Fibroblast of lung (primary cell): ENCODE measurements at regions not wholly inside any gene's neighbourhood (a gene's known extent, or its start where the extent isn't known, plus 50 kb on each side); places are given as distances from the start of the nearest gene placed in this dataset.

Source experiments
- DNase-seq, 2 donors: peaks; one replicate each; pipeline versions ENCODE4 v3.0.0 to v3.0.0-alpha.2; 2010; ENCODE audit warnings: low read depth in 2 of 2
- H2AFZ ChIP-seq: 2 replicates; pipeline ENCODE4 v1.5.1; 2012; ENCODE audit warnings: low read length, control low read depth, inconsistent platforms
- H3K27ac ChIP-seq: 2 replicates; pipeline ENCODE4 v1.5.1; 2011; ENCODE audit warnings: low read length, control low read depth; ENCODE audit not compliant: insufficient read depth
- H3K27me3 ChIP-seq: 2 replicates; pipeline ENCODE4 v1.5.1; 2011; ENCODE audit warnings: mild to moderate bottlenecking, low read length; ENCODE audit not compliant: control insufficient read depth, insufficient read depth
- H3K36me3 ChIP-seq: 2 replicates; pipeline ENCODE4 v1.5.1; 2011; ENCODE audit warnings: low read length; ENCODE audit not compliant: control insufficient read depth, insufficient read depth
- H3K4me1 ChIP-seq: 2 replicates; pipeline ENCODE4 v1.5.1; 2011; ENCODE audit warnings: low read length; ENCODE audit not compliant: control insufficient read depth, insufficient read depth; ENCODE audit errors: extremely low read depth
- H3K4me2 ChIP-seq: 2 replicates; pipeline ENCODE4 v1.5.1; 2011; ENCODE audit warnings: low read length, control low read depth; ENCODE audit not compliant: insufficient read depth; ENCODE audit errors: extremely low read depth
- H3K4me3 ChIP-seq, 4 experiments: fragments of 200-600 bp in 1 of 4; sonication (generic) in 1 of 4; replicated peaks in 1 of 4; 2 replicates each; pipeline ENCODE4 v1.5.1; 2011 to 2016; ENCODE audit warnings: low read length in 4 of 4, low read depth in 3 of 4, mild to moderate bottlenecking in 3 of 4, control low read depth in 2 of 4, inconsistent platforms in 1 of 4, mixed read lengths in 1 of 4; ENCODE audit not compliant: insufficient read depth in 1 of 4; ENCODE audit errors: control extremely low read depth in 1 of 4
- H3K79me2 ChIP-seq: 2 replicates; pipeline ENCODE4 v1.5.1; 2012; ENCODE audit warnings: mild to moderate bottlenecking, low read length, inconsistent platforms; ENCODE audit not compliant: control insufficient read depth, insufficient read depth
- H3K9ac ChIP-seq: 2 replicates; pipeline ENCODE4 v1.5.1; 2011; ENCODE audit warnings: mild to moderate bottlenecking, low read length, control low read depth; ENCODE audit not compliant: insufficient read depth
- H3K9me3 ChIP-seq: 2 replicates; pipeline ENCODE4 v1.5.1; 2012; ENCODE audit warnings: low read depth, low read length; ENCODE audit not compliant: control insufficient read depth, insufficient read depth
- H4K20me1 ChIP-seq: 2 replicates; pipeline ENCODE4 v1.5.1; 2011; ENCODE audit warnings: low read length; ENCODE audit not compliant: control insufficient read depth, insufficient read depth; ENCODE audit errors: extremely low read depth
- CTCF ChIP-seq, 2 donors: IDR thresholded peaks in 1 of 2; conservative IDR thresholded peaks in 1 of 2; 1 replicate in 1 of 2; 2 replicates in 1 of 2; pipeline ENCODE4 v1.5.1; 2011 to 2012; ENCODE audit warnings: low read length in 2 of 2, control low read depth in 1 of 2, inconsistent platforms in 1 of 2, low read depth in 1 of 2, mild to moderate bottlenecking in 1 of 2
- EZH2 ChIP-seq: IDR thresholded peaks from 2 replicates; pipeline ENCODE4 v1.5.1; 2012; ENCODE audit warnings: low read length, control low read depth, mild to moderate bottlenecking; ENCODE audit errors: missing control alignments

GRCh38 chrX:1012678-1013300, 199.7 kb downstream of the CRLF2 start:
- DNase-seq, result no peak
- H4K20me1 ChIP-seq, result no peaks in the 10 kb centered on the region
- TF ChIP-seq EZH2 (no peak), CTCF (conservative IDR thresholded peaks at IDR 0.05 in 1 of 2, IDR thresholded peaks at IDR 0.05 in 1 of 2; ENCODE audit: low read depth in 1 of 2, low read length in 2 of 2) (no peak)
- no peaks in the 10 kb centered on the region for H3K27me3 ChIP-seq
- H3K9ac ChIP-seq, result no peak overlapping the region
- H3K79me2 ChIP-seq, result no peaks in the 10 kb centered on the region
- no peak overlapping the region for H3K4me2 ChIP-seq
- no peak overlapping the region for H3K4me3 ChIP-seq
- H3K4me1 ChIP-seq, result no peaks in the 10 kb centered on the region
- no peaks in the 10 kb centered on the region for H3K36me3 ChIP-seq
- no peaks in the 10 kb centered on the region for H3K9me3 ChIP-seq
- no peak overlapping the region for H2AFZ ChIP-seq
- no peak overlapping the region for H3K27ac ChIP-seq

- Histone ChIP-seq H3K4me2 (no peak overlapping the region), H4K20me1 (no peaks in the 10 kb centered on the region), H3K27ac (no peak overlapping the region), H3K9ac (no peak overlapping the region), H3K36me3 (no peaks in the 10 kb centered on the region), H3K27me3 (no peaks in the 10 kb centered on the region), H3K4me1 (no peaks in the 10 kb centered on the region), H2AFZ (no peak overlapping the region), H3K9me3 (no peaks in the 10 kb centered on the region), H3K79me2 (no peaks in the 10 kb centered on the region), H3K4me3 (no peak overlapping the region)
- DNase-seq, result no peak
- TF ChIP-seq CTCF (conservative IDR thresholded peaks at IDR 0.05 in 1 of 2, IDR thresholded peaks at IDR 0.05 in 1 of 2; ENCODE audit: low read depth in 1 of 2, low read length in 2 of 2), result no peak
Observed at GRCh38 chrX:1011691-1012283, 200.7 kb downstream of the CRLF2 start.

GRCh38 chrX:1009771-1010170, 202.7 kb downstream of the CRLF2 start:
- H3K9me3 ChIP-seq, result no peaks in the 10 kb centered on the region
- no peaks in the 10 kb centered on the region for H3K79me2 ChIP-seq
- H3K27ac ChIP-seq, result no peak overlapping the region
- H3K36me3 ChIP-seq, result no peaks in the 10 kb centered on the region
- H3K4me2 ChIP-seq, result no peak overlapping the region
- no peak overlapping the region for H2AFZ ChIP-seq
- no peak for DNase-seq
- no peaks in the 10 kb centered on the region for H3K27me3 ChIP-seq
- no peak overlapping the region for H3K4me3 ChIP-seq
- H4K20me1 ChIP-seq, result no peaks in the 10 kb centered on the region
- H3K4me1 ChIP-seq, result no peaks in the 10 kb centered on the region
- TF ChIP-seq CTCF (conservative IDR thresholded peaks at IDR 0.05 in 1 of 2, IDR thresholded peaks at IDR 0.05 in 1 of 2; ENCODE audit: low read depth in 1 of 2, low read length in 2 of 2) (no peak), EZH2 (no peak)
- no peak overlapping the region for H3K9ac ChIP-seq
